OCI-LY1 (cell line): ENCODE measurements at regions not wholly inside any gene's neighbourhood (a gene's known extent, or its start where the extent isn't known, plus 50 kb on each side); places are given as distances from the start of the nearest gene placed in this dataset.

Experiments used
- H2AFZ ChIP-seq: fragments of 200-600 bp; sonication (generic), shearing (Covaris generic); 2 replicates; pipeline ENCODE4 v1.6.0; 2014; ENCODE audit warnings: antibody characterized with exemption, mild to moderate bottlenecking, low read length
- H3F3A ChIP-seq: fragments of 200-600 bp; sonication (generic), shearing (Covaris generic); 2 replicates; pipeline ENCODE4 v1.6.0; 2014; ENCODE audit warnings: mild to moderate bottlenecking, antibody characterized with exemption, low read length, moderate library complexity; ENCODE audit not compliant: insufficient read depth
- H3K27ac ChIP-seq: fragments of 200-600 bp; sonication (generic); 2 replicates; pipeline ENCODE4 v1.5.1; 2014; ENCODE audit warnings: low read length, mixed run types, mild to moderate bottlenecking, low read depth; ENCODE audit not compliant: poor library complexity, severe bottlenecking
- H3K27me3 ChIP-seq: fragments of 200-600 bp; sonication (generic); 2 replicates; pipeline ENCODE4 v1.6.0; 2014; ENCODE audit warnings: antibody characterized with exemption, mild to moderate bottlenecking, low read length, moderate library complexity; ENCODE audit not compliant: insufficient read depth
- H3K36me3 ChIP-seq: fragments of 200-600 bp; sonication (generic); 2 replicates; pipeline ENCODE4 v1.6.1; 2014; ENCODE audit warnings: mild to moderate bottlenecking, antibody characterized with exemption, low read length, moderate library complexity, mixed read lengths; ENCODE audit not compliant: insufficient read depth
- H3K4me1 ChIP-seq: fragments of 200-600 bp; sonication (generic); 2 replicates; pipeline ENCODE4 v1.5.1; 2014; ENCODE audit warnings: mild to moderate bottlenecking, low read length, moderate library complexity; ENCODE audit not compliant: insufficient read depth, severe bottlenecking
- H3K4me2 ChIP-seq: fragments of 200-600 bp; sonication (generic), shearing (Covaris generic); 2 replicates; pipeline ENCODE4 v1.6.1; 2014; ENCODE audit warnings: low read length
- H3K4me3 ChIP-seq: fragments of 200-600 bp; sonication (generic); 2 replicates; pipeline ENCODE4 v1.5.1; 2014; ENCODE audit warnings: low read length, low read depth, mild to moderate bottlenecking, mixed read lengths; ENCODE audit not compliant: poor library complexity, severe bottlenecking
- H3K79me2 ChIP-seq: fragments of 200-600 bp; shearing (Covaris generic); 2 replicates; pipeline ENCODE4 v1.6.1; 2016; ENCODE audit warnings: mixed run types, low read length, mixed read lengths; ENCODE audit not compliant: insufficient read depth
- H3K9ac ChIP-seq: fragments of 200-600 bp; sonication (generic), shearing (Covaris generic); 2 replicates; pipeline ENCODE4 v1.6.1; 2014; ENCODE audit warnings: mild to moderate bottlenecking, low read length, mixed read lengths
- H3K9me2 ChIP-seq: fragments of 200-600 bp; sonication (generic), shearing (Covaris generic); 2 replicates; pipeline ENCODE4 v1.6.1; 2014; ENCODE audit warnings: low read depth, mild to moderate bottlenecking, low read length, mixed read lengths
- H3K9me3 ChIP-seq: fragments of 200-600 bp; shearing (Covaris generic); 2 replicates; pipeline ENCODE4 v1.6.1; 2014; ENCODE audit warnings: low read length, mixed read lengths
- H4K20me1 ChIP-seq: fragments of 200-600 bp; sonication (generic), shearing (Covaris generic); 2 replicates; pipeline ENCODE4 v1.6.0; 2016; ENCODE audit warnings: mild to moderate bottlenecking, low read length; ENCODE audit not compliant: insufficient read depth
- EZH2 ChIP-seq: fragments of 200-600 bp; sonication (generic), shearing (Covaris generic); IDR thresholded peaks from 2 replicates; pipeline ENCODE4 v1.8.0; 2017; ENCODE audit warnings: borderline replicate concordance, mixed run types, mild to moderate bottlenecking, antibody characterized with exemption, low read length, moderate library complexity, mixed read lengths
- TF ChIP-seq, protein P1 (sequence below): fragments of 200-600 bp; sonication (generic), shearing (Covaris generic); IDR thresholded peaks from 2 replicates; pipeline ENCODE4 v1.5.1; 2017; ENCODE audit warnings: mild to moderate bottlenecking, antibody characterized with exemption, low read length, moderate library complexity, mixed read lengths

DNA sequence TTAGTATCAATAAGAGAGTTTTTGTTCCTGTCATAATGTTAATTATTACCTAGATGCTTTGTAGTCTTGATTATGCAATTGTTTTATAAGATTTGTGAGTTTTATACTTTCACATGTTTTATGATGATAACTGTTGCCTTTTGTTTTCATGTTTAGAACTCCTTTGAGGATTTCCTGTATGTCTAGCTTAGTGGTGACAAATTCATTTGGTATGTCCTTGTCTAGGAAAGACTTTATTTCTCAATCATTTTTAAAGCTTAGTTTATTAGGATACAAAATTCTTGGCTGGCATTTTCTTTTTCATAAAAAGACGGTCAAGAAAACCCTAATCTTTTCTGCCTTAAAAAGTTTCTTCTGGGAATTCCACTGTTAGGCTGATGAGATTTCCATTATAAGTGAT is 849.9 kb upstream of the EYS start:
- Histone ChIP-seq H3K4me3 (no peak overlapping the region), H4K20me1 (no peaks in the 10 kb centered on the region), H2AFZ (no peak overlapping the region), H3K9me3 (no peaks in the 10 kb centered on the region), H3K27me3 (no peaks in the 10 kb centered on the region), H3K27ac (no peak overlapping the region), H3K79me2 (0 out of 2 replicates have a peak, but pooled peaks cover 2% of the 10 kb centered on the region), H3K9ac (no peak overlapping the region), H3K36me3 (no peaks in the 10 kb centered on the region), H3K9me2 (no peaks in the 10 kb centered on the region), H3K4me1 (no peaks in the 10 kb centered on the region), H3K4me2 (no peak overlapping the region), H3F3A (no peaks in the 10 kb centered on the region)
- TF ChIP-seq, protein P1, sequence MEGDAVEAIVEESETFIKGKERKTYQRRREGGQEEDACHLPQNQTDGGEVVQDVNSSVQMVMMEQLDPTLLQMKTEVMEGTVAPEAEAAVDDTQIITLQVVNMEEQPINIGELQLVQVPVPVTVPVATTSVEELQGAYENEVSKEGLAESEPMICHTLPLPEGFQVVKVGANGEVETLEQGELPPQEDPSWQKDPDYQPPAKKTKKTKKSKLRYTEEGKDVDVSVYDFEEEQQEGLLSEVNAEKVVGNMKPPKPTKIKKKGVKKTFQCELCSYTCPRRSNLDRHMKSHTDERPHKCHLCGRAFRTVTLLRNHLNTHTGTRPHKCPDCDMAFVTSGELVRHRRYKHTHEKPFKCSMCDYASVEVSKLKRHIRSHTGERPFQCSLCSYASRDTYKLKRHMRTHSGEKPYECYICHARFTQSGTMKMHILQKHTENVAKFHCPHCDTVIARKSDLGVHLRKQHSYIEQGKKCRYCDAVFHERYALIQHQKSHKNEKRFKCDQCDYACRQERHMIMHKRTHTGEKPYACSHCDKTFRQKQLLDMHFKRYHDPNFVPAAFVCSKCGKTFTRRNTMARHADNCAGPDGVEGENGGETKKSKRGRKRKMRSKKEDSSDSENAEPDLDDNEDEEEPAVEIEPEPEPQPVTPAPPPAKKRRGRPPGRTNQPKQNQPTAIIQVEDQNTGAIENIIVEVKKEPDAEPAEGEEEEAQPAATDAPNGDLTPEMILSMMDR, result no peak
- TF ChIP-seq EZH2, result no peak

DNA sequence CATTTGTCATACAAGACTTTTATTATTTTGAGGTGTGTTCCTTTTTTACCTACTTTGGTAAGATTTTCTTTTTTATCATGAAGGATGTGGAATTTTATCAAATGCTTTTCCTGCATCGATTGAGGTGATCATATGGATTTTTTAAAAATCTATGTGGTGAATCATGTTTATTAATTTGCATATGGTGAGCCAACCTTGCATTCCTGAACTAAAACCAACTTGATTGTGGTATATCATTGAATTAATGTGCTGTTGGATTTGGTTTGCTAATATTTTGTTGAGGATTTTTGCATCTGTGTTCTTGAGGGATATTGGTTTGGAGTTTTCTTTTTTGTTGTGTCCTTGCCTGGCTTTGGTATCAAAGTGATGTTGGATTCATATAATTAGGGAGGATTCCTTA is 848.1 kb upstream of the EYS start:
- Histone ChIP-seq H3K27ac (no peak overlapping the region), H3K27me3 (no peaks in the 10 kb centered on the region), H4K20me1 (no peaks in the 10 kb centered on the region), H3K9me3 (no peaks in the 10 kb centered on the region), H2AFZ (no peak overlapping the region), H3K79me2 (0 out of 2 replicates have a peak, but pooled peaks cover 2% of the 10 kb centered on the region), H3K9me2 (no peaks in the 10 kb centered on the region), H3K4me3 (no peak overlapping the region), H3K36me3 (no peaks in the 10 kb centered on the region), H3F3A (no peaks in the 10 kb centered on the region), H3K4me1 (no peaks in the 10 kb centered on the region), H3K9ac (no peak overlapping the region), H3K4me2 (no peak overlapping the region)
- TF ChIP-seq, protein P1, result no peak
- TF ChIP-seq EZH2, result no peak

DNA sequence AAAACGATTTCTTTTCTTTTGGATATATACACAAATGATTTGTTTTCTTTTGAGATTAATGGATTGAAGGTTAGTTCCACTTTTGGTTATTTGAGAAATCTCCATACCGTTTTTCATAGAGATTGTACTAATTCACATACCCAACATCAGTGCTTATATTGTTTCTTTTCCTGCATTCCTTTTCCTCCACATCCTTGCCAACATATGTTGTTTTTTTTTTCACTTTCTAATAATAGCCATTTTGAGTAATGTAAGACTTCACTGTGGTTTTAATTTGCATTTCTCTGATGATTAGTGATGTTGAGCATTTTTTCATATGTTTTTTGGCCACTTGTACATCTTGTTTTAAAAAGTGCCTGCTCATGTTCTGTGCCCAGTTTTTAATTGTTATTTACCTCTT is 846.4 kb upstream of the EYS start:
- H3K36me3 ChIP-seq, result no peaks in the 10 kb centered on the region
- H3K27me3 ChIP-seq, result no peaks in the 10 kb centered on the region
- no peak overlapping the region for H3K4me2 ChIP-seq
- 0 out of 2 replicates have a peak, but pooled peaks cover 2% of the 10 kb centered on the region for H3K79me2 ChIP-seq
- H3K4me3 ChIP-seq, result no peak overlapping the region
- no peak overlapping the region for H3K27ac ChIP-seq
- H3K9ac ChIP-seq, result no peak overlapping the region
- H3K9me3 ChIP-seq, result no peaks in the 10 kb centered on the region
- TF ChIP-seq EZH2, result no peak
- TF ChIP-seq, protein P1, result no peak
- no peaks in the 10 kb centered on the region for H3K4me1 ChIP-seq
- H3K9me2 ChIP-seq, result no peaks in the 10 kb centered on the region
- no peaks in the 10 kb centered on the region for H3F3A ChIP-seq
- no peak overlapping the region for H2AFZ ChIP-seq
- H4K20me1 ChIP-seq, result no peaks in the 10 kb centered on the region
